ENCODE measurements at regions not wholly inside any gene's neighbourhood (a gene's known extent, or its start where the extent isn't known, plus 50 kb on each side); places are given as distances from the start of the nearest gene placed in this dataset.

- Histone ChIP-seq H3K27me3 (ENCODE audit: low read length) (no peaks in the 10 kb centered on the region), H3F3A (ENCODE audit: insufficient read depth) (no peaks in the 10 kb centered on the region), H3K9me2 (replicated peaks; ENCODE audit: insufficient read depth, low read length) (no peaks in the 10 kb centered on the region), H3K9me3 (ENCODE audit: insufficient read depth, low read length) (no peaks in the 10 kb centered on the region), H3K27ac (ENCODE audit: low read depth, low read length) (no peak overlapping the region), H3K4me2 (ENCODE audit: low read depth, low read length, poor library complexity, severe bottlenecking) (no peak overlapping the region), H3K9ac (ENCODE audit: low read length) (no peak overlapping the region), H3K79me2 (ENCODE audit: insufficient read depth, low read length) (no peaks in the 10 kb centered on the region), H4K20me1 (ENCODE audit: low read depth, low read length) (no peaks in the 10 kb centered on the region), H3K4me3 (ENCODE audit: insufficient read depth, low read length, poor library complexity, severe bottlenecking) (no peak overlapping the region), H2AFZ (ENCODE audit: low read depth, low read length, severe bottlenecking) (no peak overlapping the region), H3K36me3 (ENCODE audit: low read length) (no peaks in the 10 kb centered on the region)
- TF ChIP-seq EZH2phosphoT487 (conservative IDR thresholded peaks at IDR 0.05; ENCODE audit: low read length) = no peak
- TF ChIP-seq, protein P1, sequence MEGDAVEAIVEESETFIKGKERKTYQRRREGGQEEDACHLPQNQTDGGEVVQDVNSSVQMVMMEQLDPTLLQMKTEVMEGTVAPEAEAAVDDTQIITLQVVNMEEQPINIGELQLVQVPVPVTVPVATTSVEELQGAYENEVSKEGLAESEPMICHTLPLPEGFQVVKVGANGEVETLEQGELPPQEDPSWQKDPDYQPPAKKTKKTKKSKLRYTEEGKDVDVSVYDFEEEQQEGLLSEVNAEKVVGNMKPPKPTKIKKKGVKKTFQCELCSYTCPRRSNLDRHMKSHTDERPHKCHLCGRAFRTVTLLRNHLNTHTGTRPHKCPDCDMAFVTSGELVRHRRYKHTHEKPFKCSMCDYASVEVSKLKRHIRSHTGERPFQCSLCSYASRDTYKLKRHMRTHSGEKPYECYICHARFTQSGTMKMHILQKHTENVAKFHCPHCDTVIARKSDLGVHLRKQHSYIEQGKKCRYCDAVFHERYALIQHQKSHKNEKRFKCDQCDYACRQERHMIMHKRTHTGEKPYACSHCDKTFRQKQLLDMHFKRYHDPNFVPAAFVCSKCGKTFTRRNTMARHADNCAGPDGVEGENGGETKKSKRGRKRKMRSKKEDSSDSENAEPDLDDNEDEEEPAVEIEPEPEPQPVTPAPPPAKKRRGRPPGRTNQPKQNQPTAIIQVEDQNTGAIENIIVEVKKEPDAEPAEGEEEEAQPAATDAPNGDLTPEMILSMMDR (IDR thresholded peaks at IDR 0.05; ENCODE audit: insufficient read depth, low read length, poor library complexity, severe bottlenecking) = no peak
These were observed 164.5 kb upstream of the NFIB start for GRCh38 chr9:14478175-14479162.

DNA sequence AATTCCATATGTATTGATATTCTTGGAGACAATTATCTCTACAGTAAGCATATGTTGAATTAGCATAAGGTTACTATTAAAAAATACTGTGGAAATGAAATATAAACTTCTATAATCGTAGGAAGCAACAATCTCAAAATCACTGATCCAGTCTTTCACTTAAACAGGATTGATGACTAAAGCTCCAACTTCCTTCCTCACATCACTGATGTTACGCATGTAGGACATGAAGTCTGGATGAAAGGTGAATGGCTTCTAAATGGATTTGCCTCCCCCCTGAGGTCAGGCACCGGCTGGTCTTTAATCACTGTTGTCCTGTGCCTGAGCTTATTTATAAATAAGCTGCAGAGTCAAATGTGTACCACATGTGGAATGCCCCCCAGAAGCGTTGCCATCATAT, 157.1 kb upstream of the NFIB start:
- Histone ChIP-seq H3K79me2 (ENCODE audit: insufficient read depth, low read length) (no peaks in the 10 kb centered on the region), H3K9me2 (replicated peaks; ENCODE audit: insufficient read depth, low read length) (no peaks in the 10 kb centered on the region), H3K4me2 (ENCODE audit: low read depth, low read length, poor library complexity, severe bottlenecking) (no peak overlapping the region), H3K27ac (ENCODE audit: low read depth, low read length) (no peak overlapping the region), H3K4me3 (ENCODE audit: insufficient read depth, low read length, poor library complexity, severe bottlenecking) (no peak overlapping the region), H4K20me1 (ENCODE audit: low read depth, low read length) (no peaks in the 10 kb centered on the region), H2AFZ (ENCODE audit: low read depth, low read length, severe bottlenecking) (no peak overlapping the region), H3F3A (ENCODE audit: insufficient read depth) (no peaks in the 10 kb centered on the region), H3K36me3 (ENCODE audit: low read length) (no peaks in the 10 kb centered on the region), H3K9me3 (ENCODE audit: insufficient read depth, low read length) (no peaks in the 10 kb centered on the region), H3K9ac (ENCODE audit: low read length) (no peak overlapping the region), H3K27me3 (ENCODE audit: low read length) (no peaks in the 10 kb centered on the region)
- TF ChIP-seq, protein P1 (IDR thresholded peaks at IDR 0.05; ENCODE audit: insufficient read depth, low read length, poor library complexity, severe bottlenecking) = no peak
- no peak for TF ChIP-seq EZH2phosphoT487 (conservative IDR thresholded peaks at IDR 0.05; ENCODE audit: low read length)

GRCh38 chr9:14467675-14468374, 153.9 kb upstream of the NFIB start:
- no peak for TF ChIP-seq EZH2phosphoT487 (conservative IDR thresholded peaks at IDR 0.05; ENCODE audit: low read length)
- TF ChIP-seq, protein P1 (IDR thresholded peaks at IDR 0.05; ENCODE audit: insufficient read depth, low read length, poor library complexity, severe bottlenecking) = no peak
- no peaks in the 10 kb centered on the region for H3K27me3 ChIP-seq (ENCODE audit: low read length)

More at GRCh38 chr9:14467675-14468374, 153.9 kb upstream of the NFIB start:
- Histone ChIP-seq H3F3A (ENCODE audit: insufficient read depth) (no peaks in the 10 kb centered on the region), H2AFZ (ENCODE audit: low read depth, low read length, severe bottlenecking) (no peak overlapping the region), H3K4me2 (ENCODE audit: low read depth, low read length, poor library complexity, severe bottlenecking) (no peak overlapping the region), H3K79me2 (ENCODE audit: insufficient read depth, low read length) (no peaks in the 10 kb centered on the region), H3K4me3 (ENCODE audit: insufficient read depth, low read length, poor library complexity, severe bottlenecking) (no peak overlapping the region), H3K9me2 (replicated peaks; ENCODE audit: insufficient read depth, low read length) (no peaks in the 10 kb centered on the region), H3K36me3 (ENCODE audit: low read length) (no peaks in the 10 kb centered on the region), H3K9ac (ENCODE audit: low read length) (no peak overlapping the region), H3K27ac (ENCODE audit: low read depth, low read length) (no peak overlapping the region), H3K9me3 (ENCODE audit: insufficient read depth, low read length) (no peaks in the 10 kb centered on the region), H4K20me1 (ENCODE audit: low read depth, low read length) (no peaks in the 10 kb centered on the region)
